HG03575 (cell line): ENCODE measurements at regions not wholly inside any gene's neighbourhood (a gene's known extent, or its start where the extent isn't known, plus 50 kb on each side); places are given as distances from the start of the nearest gene placed in this dataset.
A peak's percentile ranks its signal among the peaks of the same experiment; 100 is the strongest.

Experiments
- ATAC-seq: cut with Tn5 transposase; IDR thresholded peaks from one replicate; pipeline ENCODE4 v1.9.1; 2021; ENCODE audit not compliant: unreplicated experiment, insufficient number of reproducible peaks, low FRiP score; ENCODE audit errors: extremely low read depth

GRCh38 chr7:131124001-131124629, 203.6 kb upstream of the MKLN1 start:
- peak; percentile 80 for ATAC-seq

DNA sequence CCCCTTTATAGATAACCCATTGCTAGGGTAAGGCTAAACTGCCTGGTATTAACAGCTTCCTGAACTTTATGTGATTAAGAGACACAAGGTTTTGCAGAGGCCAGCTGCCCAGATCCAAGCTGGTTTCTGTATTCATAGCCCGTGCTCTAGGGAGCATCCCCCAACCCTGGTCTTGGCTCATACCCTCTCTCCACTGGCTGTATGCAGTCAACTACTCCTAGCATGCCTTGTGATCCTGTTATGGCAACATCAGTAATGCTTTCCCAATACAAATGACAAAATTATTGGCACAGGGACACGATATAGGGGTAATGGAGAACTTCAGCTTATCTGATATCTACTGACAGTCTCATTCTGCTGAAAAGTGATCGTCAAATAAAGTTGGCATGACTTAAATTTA, 202.8 kb upstream of the MKLN1 start:
- ATAC-seq = no peak

- ATAC-seq = no peak
These were observed 197.4 kb upstream of the MKLN1 start for GRCh38 chr7:131130324-131130723.

GRCh38 chr7:131131012-131131745, 196.5 kb upstream of the MKLN1 start:
- no peak for ATAC-seq

- ATAC-seq = no peak
These were observed 195.8 kb upstream of the MKLN1 start for GRCh38 chr7:131131746-131132431.

GRCh38 chr7:131139462-131139861, 188.2 kb upstream of the MKLN1 start:
- no peak for ATAC-seq

DNA sequence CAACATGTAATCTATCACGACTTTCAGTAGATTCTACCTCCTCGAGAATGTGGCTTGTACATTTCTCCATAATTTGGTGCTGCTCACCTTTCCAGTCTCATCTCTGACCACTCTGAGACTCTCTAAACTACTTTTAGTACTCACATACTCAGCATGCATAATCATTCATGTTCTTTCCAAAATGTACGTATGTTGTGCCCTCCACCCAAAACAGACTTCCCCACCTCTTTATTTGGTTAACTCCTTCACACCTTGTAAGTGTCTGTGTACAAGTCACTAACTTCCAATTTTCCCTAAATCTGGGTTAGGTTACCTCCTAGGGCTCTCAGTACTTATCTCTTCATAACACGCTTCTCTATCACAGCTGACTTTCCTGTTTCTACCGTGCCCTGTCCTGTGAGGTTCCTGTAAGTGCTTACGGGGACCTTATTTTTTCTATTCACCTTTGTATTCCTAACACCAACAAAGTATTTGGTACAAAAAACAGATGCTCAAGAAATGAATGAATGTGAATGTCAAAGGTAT, 186.2 kb upstream of the MKLN1 start:
- ATAC-seq = no peak

DNA sequence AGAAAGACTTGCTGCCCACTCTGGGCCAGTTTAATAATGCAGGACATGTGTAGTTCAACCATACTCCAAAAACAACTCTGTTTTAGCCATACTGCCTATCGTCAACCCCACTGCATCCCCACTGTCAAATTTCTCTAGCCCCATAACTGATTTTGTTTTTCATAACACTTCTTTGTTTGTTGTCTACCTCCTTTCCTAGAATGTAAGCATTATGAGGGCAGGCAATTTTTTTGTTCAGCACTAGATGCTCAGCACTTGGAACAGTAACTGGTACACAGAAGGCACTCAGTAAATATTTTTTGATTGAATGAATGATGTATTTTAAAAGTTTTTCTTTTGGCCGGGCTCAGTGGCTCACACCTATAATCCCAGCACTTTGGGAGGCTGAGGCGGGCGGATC, 183.8 kb upstream of the MKLN1 start:
- no peak for ATAC-seq

DNA sequence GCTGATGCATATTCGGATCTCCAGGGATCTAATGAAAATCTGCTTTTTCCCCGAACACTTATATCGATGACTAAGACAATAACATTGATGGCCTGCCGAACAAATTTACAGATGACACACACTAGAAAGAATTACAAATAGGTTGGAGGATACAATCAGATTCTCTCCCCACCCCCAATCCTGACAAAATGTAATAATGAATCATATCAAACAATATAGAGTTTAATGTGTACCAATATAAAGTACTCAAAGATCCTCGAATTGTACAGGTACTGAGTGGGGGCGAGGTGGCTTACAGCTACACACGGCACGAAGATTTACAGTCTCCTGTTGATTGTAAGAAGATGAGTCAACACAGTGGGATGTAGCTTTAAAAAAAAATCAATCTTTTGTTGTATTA, 182.7 kb upstream of the MKLN1 start:
- ATAC-seq = no peak

DNA sequence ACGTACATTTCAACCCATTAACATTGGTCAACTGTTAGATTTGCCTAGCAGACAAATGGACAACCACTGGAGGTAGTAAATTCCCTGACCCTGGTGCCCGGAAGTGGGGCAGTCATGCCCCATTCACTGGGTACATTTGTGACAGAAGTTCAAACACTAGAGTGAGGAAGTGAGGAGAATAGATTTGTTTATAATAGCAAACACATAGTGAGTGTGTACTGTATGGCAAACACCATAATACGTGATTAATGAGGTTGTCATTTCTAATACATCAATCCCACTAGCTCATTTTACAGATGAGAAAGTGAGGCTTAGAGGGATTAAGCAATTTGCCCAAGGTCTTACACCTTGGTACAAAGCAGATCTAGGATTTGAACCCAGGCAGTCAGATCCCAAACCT, 181.9 kb upstream of the MKLN1 start:
- no peak for ATAC-seq

DNA sequence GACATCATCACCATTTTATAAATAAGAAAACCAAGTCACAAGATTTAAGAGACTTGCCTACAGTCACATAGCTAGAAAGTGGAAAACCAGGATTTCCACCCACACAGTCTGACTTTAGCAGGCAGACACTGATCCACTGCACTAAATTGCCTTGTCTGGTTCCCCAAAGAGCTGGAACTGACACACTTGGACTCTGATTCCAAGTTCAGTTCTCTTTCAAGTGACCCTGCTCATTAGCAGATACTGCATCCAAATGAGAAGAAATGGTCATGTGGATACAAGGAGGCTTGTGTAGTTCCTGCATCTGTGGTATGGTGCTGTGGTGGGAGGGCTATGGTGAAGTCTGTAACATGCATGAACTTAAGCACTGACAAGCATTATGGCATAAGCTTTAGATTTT, 180.1 kb upstream of the MKLN1 start:
- no peak for ATAC-seq

GRCh38 chr7:131148258-131148657, 179.4 kb upstream of the MKLN1 start:
- ATAC-seq = no peak

GRCh38 chr7:131148708-131149428, 178.8 kb upstream of the MKLN1 start:
- ATAC-seq = no peak

GRCh38 chr7:131149429-131149773, 178.3 kb upstream of the MKLN1 start:
- ATAC-seq = no peak

- no peak for ATAC-seq
These were observed 177.8 kb upstream of the MKLN1 start for GRCh38 chr7:131149840-131150239.

- no peak for ATAC-seq
These were observed 176.6 kb upstream of the MKLN1 start for GRCh38 chr7:131151034-131151433.

- ATAC-seq = no peak
These were observed 174.9 kb upstream of the MKLN1 start for GRCh38 chr7:131152766-131153165.

- ATAC-seq = no peak
These were observed 173.3 kb upstream of the MKLN1 start for GRCh38 chr7:131154380-131154779.

DNA sequence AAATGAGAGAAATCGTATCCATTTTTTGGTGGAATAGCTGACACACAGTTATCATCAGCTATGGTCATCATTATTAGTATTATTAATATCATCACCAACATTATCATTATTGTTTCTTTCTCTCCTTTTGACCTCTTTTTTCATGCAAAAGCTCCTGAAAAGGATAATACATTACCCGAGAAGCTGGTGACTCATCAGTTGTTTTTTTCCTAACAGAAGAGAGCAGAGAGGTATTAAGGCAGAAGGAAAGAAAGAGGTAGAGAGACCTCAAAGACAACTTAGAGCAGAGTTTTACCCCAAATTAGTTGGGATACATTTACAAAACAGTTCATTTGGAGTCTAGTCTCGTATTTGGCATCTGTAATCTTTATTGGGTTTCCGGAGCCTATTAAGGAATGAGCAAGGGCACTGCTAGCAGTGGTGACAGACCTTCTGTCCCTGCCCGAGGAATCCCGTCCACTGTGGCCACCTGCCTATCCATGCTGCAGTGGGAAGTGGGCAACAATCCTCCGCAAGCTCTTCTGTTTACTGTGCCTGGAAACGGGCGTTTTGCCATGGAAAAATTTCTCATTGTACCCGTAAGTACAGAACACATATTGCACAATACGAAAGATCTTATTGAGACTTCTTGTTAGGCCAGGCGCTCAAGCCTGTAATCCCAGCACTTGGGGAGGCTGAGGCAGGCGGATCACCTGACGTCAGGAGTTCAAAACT, 170.0 kb upstream of the MKLN1 start:
- no peak for ATAC-seq
